ENCODE measurements at regions not wholly inside any gene's neighbourhood (a gene's known extent, or its start where the extent isn't known, plus 50 kb on each side); places are given as distances from the start of the nearest gene placed in this dataset.

DNA sequence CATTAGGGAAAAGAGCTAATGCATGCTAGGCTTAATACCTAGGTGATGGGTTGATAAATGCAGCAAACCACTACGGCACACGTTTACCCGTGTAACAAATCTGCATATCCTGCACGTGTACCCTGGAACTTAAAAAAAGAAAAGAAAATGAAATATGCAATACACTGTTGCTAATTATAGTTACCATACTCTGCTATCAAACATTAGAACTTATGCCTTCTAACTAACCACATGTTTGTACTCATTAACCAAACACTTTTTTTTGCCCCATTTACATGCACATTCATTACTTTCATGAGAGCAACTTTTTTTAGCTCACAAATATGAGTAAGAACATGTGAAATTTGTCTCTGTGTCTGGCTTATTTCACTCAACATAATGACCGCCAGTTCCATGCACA is 253.1 kb downstream of the CGGBP1 start:
- no peak overlapping the region for H2AFZ ChIP-seq (ENCODE audit: low read length)
- H3K27me3 ChIP-seq (ENCODE audit: insufficient read depth, low read length): no peaks in the 10 kb centered on the region
- no peak overlapping the region for H4K5ac ChIP-seq (ENCODE audit: insufficient read length, low read depth, low read length)
- no peak overlapping the region for H2BK20ac ChIP-seq (ENCODE audit: low read depth, low read length, poor library complexity, severe bottlenecking)
- no peak overlapping the region for H3K4me2 ChIP-seq (ENCODE audit: insufficient read depth, insufficient read length, low read length)
- H2BK120ac ChIP-seq (ENCODE audit: low read depth, low read length, poor library complexity, severe bottlenecking): no peak overlapping the region
- no peak overlapping the region for H3K14ac ChIP-seq (ENCODE audit: insufficient read depth, low read length)
- H3K23me2 ChIP-seq (ENCODE audit: insufficient read length, low read depth, low read length, poor library complexity, severe bottlenecking): no peaks in the 10 kb centered on the region
- H3K56ac ChIP-seq (ENCODE audit: insufficient read length, low read depth, low read length): no peak overlapping the region
- no peak for DNase-seq
- H2AK5ac ChIP-seq (ENCODE audit: insufficient read length, low read length): no peak overlapping the region
- H3K4me3 Mint-ChIP-seq: no peak overlapping the region
- no CpG with 5 or more reads among the region's 5 CpGs for WGBS (ENCODE audit: extremely low coverage, insufficient read length, low lambda C conversion rate)
- no peak overlapping the region for H3T11ph ChIP-seq (ENCODE audit: low read length)
- no peaks in the 10 kb centered on the region for H3K79me1 ChIP-seq (ENCODE audit: insufficient read depth, low read depth, low read length, poor library complexity, severe bottlenecking)
- no peaks in the 10 kb centered on the region for H4K20me1 ChIP-seq (ENCODE audit: control insufficient read depth, insufficient read depth, insufficient read length)
- no peak overlapping the region for H3K27ac ChIP-seq (ENCODE audit: insufficient read length, low read depth, low read length)
- no peak overlapping the region for H2BK12ac ChIP-seq (ENCODE audit: insufficient read length, low read depth, low read length)
- no peak overlapping the region for H3K23ac ChIP-seq (ENCODE audit: insufficient read length, low read depth, low read length)
- no peaks in the 10 kb centered on the region for H3K9me3 Mint-ChIP-seq
- no peak overlapping the region for H3K4ac ChIP-seq (ENCODE audit: low read depth, low read length)
- H3K18ac ChIP-seq (ENCODE audit: insufficient read length, low read depth, low read length): no peak overlapping the region
- TF ChIP-seq, protein P1, sequence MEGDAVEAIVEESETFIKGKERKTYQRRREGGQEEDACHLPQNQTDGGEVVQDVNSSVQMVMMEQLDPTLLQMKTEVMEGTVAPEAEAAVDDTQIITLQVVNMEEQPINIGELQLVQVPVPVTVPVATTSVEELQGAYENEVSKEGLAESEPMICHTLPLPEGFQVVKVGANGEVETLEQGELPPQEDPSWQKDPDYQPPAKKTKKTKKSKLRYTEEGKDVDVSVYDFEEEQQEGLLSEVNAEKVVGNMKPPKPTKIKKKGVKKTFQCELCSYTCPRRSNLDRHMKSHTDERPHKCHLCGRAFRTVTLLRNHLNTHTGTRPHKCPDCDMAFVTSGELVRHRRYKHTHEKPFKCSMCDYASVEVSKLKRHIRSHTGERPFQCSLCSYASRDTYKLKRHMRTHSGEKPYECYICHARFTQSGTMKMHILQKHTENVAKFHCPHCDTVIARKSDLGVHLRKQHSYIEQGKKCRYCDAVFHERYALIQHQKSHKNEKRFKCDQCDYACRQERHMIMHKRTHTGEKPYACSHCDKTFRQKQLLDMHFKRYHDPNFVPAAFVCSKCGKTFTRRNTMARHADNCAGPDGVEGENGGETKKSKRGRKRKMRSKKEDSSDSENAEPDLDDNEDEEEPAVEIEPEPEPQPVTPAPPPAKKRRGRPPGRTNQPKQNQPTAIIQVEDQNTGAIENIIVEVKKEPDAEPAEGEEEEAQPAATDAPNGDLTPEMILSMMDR (conservative IDR thresholded peaks at IDR 0.05): no peak
- no peaks in the 10 kb centered on the region for H3K79me2 ChIP-seq (ENCODE audit: insufficient read depth, low read length)
- no peaks in the 10 kb centered on the region for H3K4me1 ChIP-seq (ENCODE audit: insufficient read depth, low read length)
- H2BK15ac ChIP-seq (ENCODE audit: low read depth, low read length): no peak overlapping the region
- H3K27me3 Mint-ChIP-seq (ENCODE audit: low read depth): no peaks in the 10 kb centered on the region
- H4K8ac ChIP-seq (replicated peaks; ENCODE audit: insufficient read length, low read depth, low read length): no peak overlapping the region
- H3K9me3 ChIP-seq (ENCODE audit: control insufficient read depth, low read depth, low read length): no peaks in the 10 kb centered on the region
- no peak overlapping the region for H3K9ac ChIP-seq (ENCODE audit: extremely low read depth, insufficient read length, low read length)
- H3K36me3 Mint-ChIP-seq (ENCODE audit: insufficient read depth in 1 of 3, low read depth in 3 of 3): no peaks in the 10 kb centered on the region
- no peak overlapping the region for H2BK5ac ChIP-seq (ENCODE audit: insufficient read length, low read length)
- H4K91ac ChIP-seq (ENCODE audit: insufficient read length, low read depth, low read length): no peak overlapping the region
- H3K27ac Mint-ChIP-seq: no peak overlapping the region
- H3K4me1 Mint-ChIP-seq: peaks cover 6 to 7% of the 10 kb centered on the region in 2 experiments

Data from H9 (cell line).